Thoracic aorta (tissue), 2 donors: ENCODE measurements at regions not wholly inside any gene's neighbourhood (a gene's known extent, or its start where the extent isn't known, plus 50 kb on each side); places are given as distances from the start of the nearest gene placed in this dataset.
A peak's percentile ranks its signal among the peaks of the same experiment; 100 is the strongest.
"Not testable (repeated sequence)": the region's sequence is repeated elsewhere in the genome, so short reads cannot be mapped to it uniquely, and the experiment has no call there.

Source experiments
- ATAC-seq: fragments of 150-250 bp; one replicate; pipeline ENCODE4 v1.8.0; 2017; ENCODE audit warnings: low read depth; ENCODE audit not compliant: insufficient number of reproducible peaks, low FRiP score
- DNase-seq: peaks from one replicate; pipeline ENCODE4 v3.0.0-alpha.2; 2020; ENCODE audit warnings: low spot score
- H3K27ac ChIP-seq, 2 donors: fragments of 200-600 bp; sonication (generic); 1 replicate in 1 of 2; 2 replicates in 1 of 2; pipeline ENCODE4 v1.5.1; 2016; ENCODE audit warnings: mild to moderate bottlenecking in 2 of 2, moderate library complexity in 2 of 2
- H3K27me3 ChIP-seq: fragments of 200-600 bp; sonication (generic); replicated peaks from 2 replicates; pipeline ENCODE4 v1.6.0; 2016; ENCODE audit warnings: mild to moderate bottlenecking; ENCODE audit not compliant: insufficient read depth
- H3K36me3 ChIP-seq: fragments of 200-600 bp; sonication (generic); one replicate; pipeline ENCODE4 v1.5.1; 2016
- H3K4me1 ChIP-seq, 2 donors: fragments of 200-600 bp; sonication (generic); 1 replicate in 1 of 2; 2 replicates in 1 of 2; pipeline versions ENCODE4 v1.5.1 to v1.6.0; 2016; ENCODE audit warnings: low read depth in 2 of 2, mild to moderate bottlenecking in 1 of 2; ENCODE audit not compliant: control insufficient read depth in 1 of 2
- H3K4me3 ChIP-seq: fragments of 200-600 bp; sonication (generic); 2 replicates; pipeline ENCODE4 v1.5.1; 2016; ENCODE audit warnings: mild to moderate bottlenecking
- H3K9me3 ChIP-seq: fragments of 200-600 bp; sonication (generic); 2 replicates; pipeline ENCODE4 v1.5.1; 2016
- CTCF ChIP-seq: fragments of 200-600 bp; sonication (generic); IDR thresholded peaks from one replicate; pipeline ENCODE4 v1.5.1; 2019; ENCODE audit warnings: antibody characterized with exemption

- Histone ChIP-seq H3K4me3 (no peak overlapping the region), H3K27me3 (no peaks in the 10 kb centered on the region), H3K27ac (no peak overlapping the region), H3K9me3 (no peaks in the 10 kb centered on the region), H3K4me1 (peaks cover 0 to 12% of the 10 kb centered on the region in 2 donors), H3K36me3 (no peaks in the 10 kb centered on the region)
- ATAC-seq: no peak
- TF ChIP-seq CTCF: no peak
- no peak for DNase-seq
Observed at GRCh38 chr10:30730306-30730705, 100.8 kb upstream of the LYZL2 start.

GRCh38 chr10:30728766-30729165, 99.2 kb upstream of the LYZL2 start:
- no peaks in the 10 kb centered on the region for H3K9me3 ChIP-seq
- H3K36me3 ChIP-seq: no peaks in the 10 kb centered on the region
- peaks cover 0 to 3% of the 10 kb centered on the region in 2 donors for H3K4me1 ChIP-seq
- DNase-seq (no peak), ATAC-seq (no peak)
- no peaks in the 10 kb centered on the region for H3K27me3 ChIP-seq
- no peak overlapping the region for H3K4me3 ChIP-seq
- H3K27ac ChIP-seq: no peak overlapping the region
- no peak for TF ChIP-seq CTCF

GRCh38 chr10:30728127-30728526, 98.6 kb upstream of the LYZL2 start:
- H3K4me1 ChIP-seq: peaks cover 0 to 3% of the 10 kb centered on the region in 2 donors
- no peaks in the 10 kb centered on the region for H3K27me3 ChIP-seq
- no peak for TF ChIP-seq CTCF
- no peak overlapping the region for H3K4me3 ChIP-seq
- no peak for DNase-seq
- no peak for ATAC-seq
- H3K9me3 ChIP-seq: no peaks in the 10 kb centered on the region
- H3K36me3 ChIP-seq: no peaks in the 10 kb centered on the region
- no peak overlapping the region for H3K27ac ChIP-seq

- no peaks in the 10 kb centered on the region for H3K9me3 ChIP-seq
- DNase-seq (no peak), ATAC-seq (no peak)
- no peaks in the 10 kb centered on the region for H3K36me3 ChIP-seq
- no peak overlapping the region for H3K27ac ChIP-seq
- no peak overlapping the region for H3K4me3 ChIP-seq
- H3K27me3 ChIP-seq: no peaks in the 10 kb centered on the region
- peaks cover 0 to 3% of the 10 kb centered on the region in 2 donors for H3K4me1 ChIP-seq
- TF ChIP-seq CTCF: no peak
Observed at GRCh38 chr10:30727524-30727923, 98.0 kb upstream of the LYZL2 start.

GRCh38 chr10:30726783-30727414, 97.3 kb upstream of the LYZL2 start:
- TF ChIP-seq CTCF: peak; percentile 67
- ATAC-seq: peak; percentile 74

More at GRCh38 chr10:30726783-30727414, 97.3 kb upstream of the LYZL2 start:
- not testable (repeated sequence) for H3K4me1 ChIP-seq, H3K9me3 ChIP-seq, H3K4me3 ChIP-seq, H3K27ac ChIP-seq, H3K27me3 ChIP-seq, DNase-seq, H3K36me3 ChIP-seq
